ENCODE measurements at regions not wholly inside any gene's neighbourhood (a gene's known extent, or its start where the extent isn't known, plus 50 kb on each side); places are given as distances from the start of the nearest gene placed in this dataset.

DNA sequence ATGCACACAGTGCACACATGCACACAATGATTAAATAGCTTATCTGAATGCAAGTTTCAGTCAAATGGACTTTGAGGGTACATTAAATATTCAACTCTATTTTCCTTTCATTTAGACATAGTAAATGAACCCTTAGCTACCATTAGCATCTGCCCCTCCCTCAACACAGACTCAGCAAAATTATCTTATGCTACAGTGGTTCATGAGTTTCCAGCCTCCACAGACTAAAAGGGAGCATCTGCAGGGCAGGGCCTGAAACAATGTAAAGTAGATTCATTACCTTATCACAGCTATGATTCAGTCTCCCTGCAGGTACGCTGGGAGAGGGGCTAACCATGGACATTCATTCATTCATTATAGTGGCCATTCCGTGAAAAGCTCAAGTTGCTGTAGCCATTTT is 329.1 kb downstream of the VGLL3 start:
- TF ChIP-seq, protein P1, sequence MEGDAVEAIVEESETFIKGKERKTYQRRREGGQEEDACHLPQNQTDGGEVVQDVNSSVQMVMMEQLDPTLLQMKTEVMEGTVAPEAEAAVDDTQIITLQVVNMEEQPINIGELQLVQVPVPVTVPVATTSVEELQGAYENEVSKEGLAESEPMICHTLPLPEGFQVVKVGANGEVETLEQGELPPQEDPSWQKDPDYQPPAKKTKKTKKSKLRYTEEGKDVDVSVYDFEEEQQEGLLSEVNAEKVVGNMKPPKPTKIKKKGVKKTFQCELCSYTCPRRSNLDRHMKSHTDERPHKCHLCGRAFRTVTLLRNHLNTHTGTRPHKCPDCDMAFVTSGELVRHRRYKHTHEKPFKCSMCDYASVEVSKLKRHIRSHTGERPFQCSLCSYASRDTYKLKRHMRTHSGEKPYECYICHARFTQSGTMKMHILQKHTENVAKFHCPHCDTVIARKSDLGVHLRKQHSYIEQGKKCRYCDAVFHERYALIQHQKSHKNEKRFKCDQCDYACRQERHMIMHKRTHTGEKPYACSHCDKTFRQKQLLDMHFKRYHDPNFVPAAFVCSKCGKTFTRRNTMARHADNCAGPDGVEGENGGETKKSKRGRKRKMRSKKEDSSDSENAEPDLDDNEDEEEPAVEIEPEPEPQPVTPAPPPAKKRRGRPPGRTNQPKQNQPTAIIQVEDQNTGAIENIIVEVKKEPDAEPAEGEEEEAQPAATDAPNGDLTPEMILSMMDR (IDR thresholded peaks at IDR 0.05) = no peak
- no peak for TF ChIP-seq POLR2A (IDR thresholded peaks at IDR 0.05)

All from testis (tissue), 2 donors.